Parathyroid adenoma (tissue), 2 donors: ENCODE measurements at regions not wholly inside any gene's neighbourhood (a gene's known extent, or its start where the extent isn't known, plus 50 kb on each side); places are given as distances from the start of the nearest gene placed in this dataset.

Source experiments
- H2AFZ ChIP-seq: fragments of 300-600 bp; sonication (generic); one replicate; pipeline ENCODE4 v1.7.0; 2017; ENCODE audit warnings: antibody characterized with exemption, mild to moderate bottlenecking
- H3K27ac ChIP-seq: fragments of 300-600 bp; sonication (generic); one replicate; pipeline ENCODE4 v1.7.0; 2017
- H3K27me3 ChIP-seq: fragments of 300-600 bp; sonication (generic); one replicate; pipeline ENCODE4 v1.7.0; 2017; ENCODE audit warnings: low read length; ENCODE audit not compliant: control insufficient read depth, insufficient read depth
- H3K36me3 ChIP-seq: fragments of 300-600 bp; sonication (generic); one replicate; pipeline ENCODE4 v1.7.0; 2017; ENCODE audit warnings: low read length; ENCODE audit not compliant: control insufficient read depth, insufficient read depth
- H3K4me1 ChIP-seq: fragments of 300-600 bp; sonication (generic); one replicate; pipeline ENCODE4 v1.7.0; 2017; ENCODE audit warnings: control low read depth
- H3K4me2 ChIP-seq: fragments of 300-600 bp; sonication (generic); one replicate; pipeline ENCODE4 v1.7.0; 2017; ENCODE audit warnings: low read length
- H3K4me3 ChIP-seq: fragments of 300-600 bp; sonication (generic); one replicate; pipeline ENCODE4 v1.7.0; 2017; ENCODE audit warnings: low read depth, low read length
- H3K79me2 ChIP-seq: fragments of 300-600 bp; sonication (generic); one replicate; pipeline ENCODE4 v1.7.0; 2017; ENCODE audit warnings: control low read depth
- H3K9ac ChIP-seq: fragments of 300-600 bp; sonication (generic); one replicate; pipeline ENCODE4 v1.7.0; 2017; ENCODE audit warnings: mild to moderate bottlenecking
- H3K9me3 ChIP-seq: fragments of 300-600 bp; sonication (generic); one replicate; pipeline ENCODE4 v1.7.0; 2017; ENCODE audit warnings: low read length; ENCODE audit not compliant: control insufficient read depth
- CTCF ChIP-seq: fragments of 300-600 bp; sonication (generic); IDR thresholded peaks from one replicate; pipeline ENCODE4 v1.7.0; 2017; ENCODE audit warnings: antibody characterized with exemption, mild to moderate bottlenecking
- donor health status: primary hyperparathyroidism.

GRCh38 chr7:46163246-46163645, 242.2 kb upstream of the IGFBP3 start:
- Histone ChIP-seq H3K4me1 (no peaks in the 10 kb centered on the region), H3K27ac (no peak overlapping the region), H3K4me2 (no peak overlapping the region), H3K4me3 (no peak overlapping the region), H3K9ac (no peak overlapping the region), H2AFZ (no peak overlapping the region), H3K79me2 (no peaks in the 10 kb centered on the region), H3K36me3 (no peaks in the 10 kb centered on the region), H3K27me3 (no peaks in the 10 kb centered on the region), H3K9me3 (no peaks in the 10 kb centered on the region)
- no peak for TF ChIP-seq CTCF

DNA sequence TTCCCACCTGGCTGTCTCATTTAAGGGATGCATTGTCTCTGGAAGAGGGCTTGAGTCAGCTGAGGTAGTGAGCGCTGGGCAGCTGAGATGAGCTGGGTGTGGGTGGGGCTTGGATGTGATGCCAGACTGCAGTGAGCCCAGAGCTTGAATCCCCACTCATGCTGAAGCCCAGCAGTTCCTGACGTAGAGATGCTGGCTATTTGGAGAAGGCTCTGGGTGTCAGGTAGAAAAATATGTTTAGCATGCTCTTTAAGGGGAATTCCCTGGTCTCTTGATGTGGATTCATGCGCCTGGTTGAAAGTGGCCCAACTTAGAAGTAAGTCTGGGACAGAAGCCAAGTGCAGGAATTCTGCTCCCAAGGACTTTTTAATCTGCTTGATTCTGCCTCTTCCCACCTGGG, 241.5 kb upstream of the IGFBP3 start:
- H3K9ac ChIP-seq, result no peak overlapping the region
- H3K79me2 ChIP-seq, result no peaks in the 10 kb centered on the region
- no peak for TF ChIP-seq CTCF

GRCh38 chr7:46160861-46161260, 239.8 kb upstream of the IGFBP3 start:
- no peak overlapping the region for H3K27ac ChIP-seq
- H3K79me2 ChIP-seq, result no peaks in the 10 kb centered on the region
- H3K27me3 ChIP-seq, result no peaks in the 10 kb centered on the region
- H3K9me3 ChIP-seq, result no peaks in the 10 kb centered on the region
- H3K4me2 ChIP-seq, result no peak overlapping the region
- H2AFZ ChIP-seq, result no peak overlapping the region
- no peaks in the 10 kb centered on the region for H3K4me1 ChIP-seq
- H3K4me3 ChIP-seq, result no peak overlapping the region
- no peak overlapping the region for H3K9ac ChIP-seq
- H3K36me3 ChIP-seq, result no peaks in the 10 kb centered on the region
- no peak for TF ChIP-seq CTCF

More for the DNA sequence above, 241.5 kb upstream of the IGFBP3 start:
- Histone ChIP-seq H3K27ac (no peak overlapping the region), H3K36me3 (no peaks in the 10 kb centered on the region), H3K27me3 (no peaks in the 10 kb centered on the region), H3K4me1 (no peaks in the 10 kb centered on the region), H3K4me3 (no peak overlapping the region), H3K4me2 (no peak overlapping the region), H2AFZ (no peak overlapping the region), H3K9me3 (no peaks in the 10 kb centered on the region)

DNA sequence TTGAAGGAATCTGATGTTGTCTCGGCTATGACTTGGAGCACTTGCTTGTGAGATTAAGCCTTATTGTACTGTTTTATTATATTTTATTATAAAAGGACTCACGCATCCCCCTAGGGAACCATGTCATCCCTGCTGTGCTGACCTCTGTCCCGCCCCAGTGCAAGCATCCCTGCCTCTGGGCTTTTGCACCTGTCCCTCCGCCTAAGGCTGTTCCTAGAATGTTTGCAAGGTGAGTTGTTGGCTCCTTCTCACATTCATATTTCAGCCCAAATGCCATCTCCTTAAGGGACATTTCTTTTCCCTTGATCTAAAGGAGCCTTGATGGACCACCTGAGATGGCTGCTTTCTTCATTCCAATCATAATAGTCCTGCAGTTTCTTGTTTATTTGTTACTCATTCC, 236.9 kb upstream of the IGFBP3 start:
- no peak overlapping the region for H3K4me3 ChIP-seq
- H2AFZ ChIP-seq, result no peak overlapping the region
- H3K27ac ChIP-seq, result no peak overlapping the region
- no peaks in the 10 kb centered on the region for H3K27me3 ChIP-seq
- H3K4me1 ChIP-seq, result no peaks in the 10 kb centered on the region
- no peaks in the 10 kb centered on the region for H3K79me2 ChIP-seq
- no peak for TF ChIP-seq CTCF
- no peaks in the 10 kb centered on the region for H3K9me3 ChIP-seq
- no peak overlapping the region for H3K9ac ChIP-seq
- H3K4me2 ChIP-seq, result no peak overlapping the region
- no peaks in the 10 kb centered on the region for H3K36me3 ChIP-seq

DNA sequence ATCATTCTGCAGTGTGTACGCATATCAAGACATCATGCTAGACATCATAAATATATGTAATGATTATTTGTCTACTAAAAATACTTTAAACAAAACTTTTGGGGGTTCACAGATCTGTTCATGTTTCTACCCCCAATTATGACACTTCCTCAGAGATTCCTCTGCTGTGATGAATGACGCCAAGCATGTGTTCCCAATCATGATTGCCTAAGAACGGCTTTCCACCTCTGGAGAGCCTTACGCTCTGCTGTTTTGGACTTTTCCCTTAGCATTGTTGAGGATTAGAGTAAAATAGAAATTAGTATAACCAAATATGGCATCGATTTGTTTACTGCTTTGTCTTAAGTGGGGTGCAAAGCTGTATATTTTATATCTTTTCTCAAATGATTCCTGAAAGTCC, 236.3 kb upstream of the IGFBP3 start:
- no peak overlapping the region for H2AFZ ChIP-seq
- H3K27ac ChIP-seq, result no peak overlapping the region
- H3K4me1 ChIP-seq, result no peaks in the 10 kb centered on the region
- no peak overlapping the region for H3K4me3 ChIP-seq
- TF ChIP-seq CTCF, result no peak
- no peak overlapping the region for H3K4me2 ChIP-seq
- no peaks in the 10 kb centered on the region for H3K27me3 ChIP-seq
- no peaks in the 10 kb centered on the region for H3K79me2 ChIP-seq
- no peaks in the 10 kb centered on the region for H3K9me3 ChIP-seq
- H3K36me3 ChIP-seq, result no peaks in the 10 kb centered on the region
- no peak overlapping the region for H3K9ac ChIP-seq
